C4-2B (cell line): ENCODE measurements at regions not wholly inside any gene's neighbourhood (a gene's known extent, or its start where the extent isn't known, plus 50 kb on each side); places are given as distances from the start of the nearest gene placed in this dataset.

Source experiments
- H3K27ac ChIP-seq: fragments of 450-650 bp; 2 replicates; pipeline ENCODE4 v1.5.1; 2017
- CTCF ChIP-seq: fragments of 450-650 bp; conservative IDR thresholded peaks from 2 replicates; pipeline ENCODE4 v1.5.1; 2017; ENCODE audit warnings: mild to moderate bottlenecking
- ZFX ChIP-seq: fragments of 450-650 bp; IDR thresholded peaks from 2 replicates; pipeline ENCODE4 v1.6.1; 2017

GRCh38 chr1:118487091-118487490, 302.1 kb upstream of the SPAG17 start:
- no peak overlapping the region for H3K27ac ChIP-seq
- no peak for TF ChIP-seq CTCF
- no peak for TF ChIP-seq ZFX

GRCh38 chr1:118486199-118486598, 301.2 kb upstream of the SPAG17 start:
- no peak for TF ChIP-seq CTCF
- H3K27ac ChIP-seq: no peak overlapping the region

GRCh38 chr1:118485757-118486156, 300.7 kb upstream of the SPAG17 start:
- no peak overlapping the region for H3K27ac ChIP-seq
- TF ChIP-seq CTCF (no peak), ZFX (no peak)

GRCh38 chr1:118484893-118485292, 299.9 kb upstream of the SPAG17 start:
- no peak for TF ChIP-seq ZFX
- no peak for TF ChIP-seq CTCF
- no peak overlapping the region for H3K27ac ChIP-seq

- no peak overlapping the region for H3K27ac ChIP-seq
- TF ChIP-seq CTCF (no peak), ZFX (no peak)
These were observed 298.4 kb upstream of the SPAG17 start for GRCh38 chr1:118483245-118484006.

GRCh38 chr1:118481126-118481525, 296.1 kb upstream of the SPAG17 start:
- H3K27ac ChIP-seq: no peak overlapping the region
- TF ChIP-seq ZFX: no peak
- no peak for TF ChIP-seq CTCF

GRCh38 chr1:118479351-118479750, 294.3 kb upstream of the SPAG17 start:
- no peak; the same call in 1 of the 2 replicates for TF ChIP-seq CTCF
- no peak for TF ChIP-seq ZFX
- H3K27ac ChIP-seq: no peak overlapping the region
